GM12873 (cell line): ENCODE measurements at regions not wholly inside any gene's neighbourhood (a gene's known extent, or its start where the extent isn't known, plus 50 kb on each side); places are given as distances from the start of the nearest gene placed in this dataset.

Experiments used
- CTCF ChIP-seq: IDR thresholded peaks from 2 replicates; pipeline ENCODE4 v1.5.1; 2012; ENCODE audit warnings: low read depth, mild to moderate bottlenecking, moderate library complexity, low read length, control low read depth; ENCODE audit not compliant: insufficient read depth; ENCODE audit errors: missing control alignments

DNA sequence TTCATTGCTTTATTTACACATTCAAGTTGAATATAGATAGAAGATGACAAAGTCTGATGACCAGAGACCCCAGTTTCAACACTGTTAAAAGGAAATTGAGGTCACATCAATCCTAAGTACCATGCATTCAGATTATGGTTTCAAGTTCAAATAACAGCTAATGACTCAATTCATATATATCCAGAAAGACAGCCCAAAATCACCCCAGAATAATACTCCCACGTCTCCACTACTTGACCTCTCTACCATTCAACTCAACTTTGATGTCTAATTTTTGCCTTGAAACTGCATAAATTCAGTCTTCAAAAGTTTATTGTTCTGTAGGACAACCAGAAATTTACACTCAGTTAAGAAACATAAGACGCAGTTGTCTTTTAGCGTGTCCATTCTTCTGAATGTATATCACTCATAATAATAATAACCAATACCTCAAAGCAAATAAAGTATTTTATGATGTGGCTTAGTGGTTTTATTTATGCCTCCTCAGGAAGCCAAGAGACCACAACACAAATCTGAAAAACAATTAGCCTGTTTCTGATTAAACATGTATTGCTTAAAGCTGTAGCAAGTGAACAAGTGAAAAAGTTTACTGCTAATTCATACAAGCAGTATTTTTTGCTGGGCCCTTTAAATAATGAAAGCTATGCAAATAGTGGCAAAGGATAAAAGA, 569.0 kb downstream of the LTN1 start:
- no peak for TF ChIP-seq CTCF

DNA sequence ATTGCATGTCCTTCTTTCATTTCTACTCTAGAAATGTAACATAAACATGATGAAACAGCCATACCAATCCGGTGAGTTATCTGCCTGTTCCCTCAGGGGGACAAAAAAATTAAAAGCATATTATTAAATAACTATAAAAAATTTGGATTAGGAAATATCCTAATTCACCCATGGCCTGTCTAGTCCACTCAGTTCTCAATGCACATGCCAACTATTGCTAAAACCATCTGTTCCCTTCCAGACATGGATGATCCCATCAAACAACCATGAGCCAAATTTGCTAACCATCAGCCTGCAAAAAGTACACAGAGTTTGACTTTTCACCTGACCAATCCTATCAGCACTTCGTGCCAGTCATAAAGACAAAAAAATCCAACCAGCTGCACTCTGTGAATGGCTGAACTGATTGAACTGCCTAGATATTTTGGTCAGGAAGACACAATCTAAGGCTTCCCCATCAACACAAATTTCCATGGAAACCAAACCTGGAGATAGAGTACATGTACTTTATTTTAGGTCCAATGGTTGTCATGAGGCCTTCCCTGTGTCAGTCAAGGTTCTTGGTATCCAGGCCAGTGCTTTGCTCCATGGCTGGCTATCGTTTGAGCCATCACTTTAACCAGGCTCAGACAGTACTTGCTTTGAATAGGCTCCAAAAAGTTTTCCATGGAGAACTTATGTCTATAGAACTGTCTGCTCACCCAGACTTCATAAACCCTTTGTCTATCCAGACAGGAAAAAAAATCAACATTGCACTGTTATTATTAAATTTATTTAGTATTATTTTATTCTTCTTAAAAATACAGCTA, 570.8 kb downstream of the LTN1 start:
- TF ChIP-seq CTCF, result no peak

GRCh38 chr21:28419811-28420210, 572.9 kb downstream of the LTN1 start:
- TF ChIP-seq CTCF, result no peak

DNA sequence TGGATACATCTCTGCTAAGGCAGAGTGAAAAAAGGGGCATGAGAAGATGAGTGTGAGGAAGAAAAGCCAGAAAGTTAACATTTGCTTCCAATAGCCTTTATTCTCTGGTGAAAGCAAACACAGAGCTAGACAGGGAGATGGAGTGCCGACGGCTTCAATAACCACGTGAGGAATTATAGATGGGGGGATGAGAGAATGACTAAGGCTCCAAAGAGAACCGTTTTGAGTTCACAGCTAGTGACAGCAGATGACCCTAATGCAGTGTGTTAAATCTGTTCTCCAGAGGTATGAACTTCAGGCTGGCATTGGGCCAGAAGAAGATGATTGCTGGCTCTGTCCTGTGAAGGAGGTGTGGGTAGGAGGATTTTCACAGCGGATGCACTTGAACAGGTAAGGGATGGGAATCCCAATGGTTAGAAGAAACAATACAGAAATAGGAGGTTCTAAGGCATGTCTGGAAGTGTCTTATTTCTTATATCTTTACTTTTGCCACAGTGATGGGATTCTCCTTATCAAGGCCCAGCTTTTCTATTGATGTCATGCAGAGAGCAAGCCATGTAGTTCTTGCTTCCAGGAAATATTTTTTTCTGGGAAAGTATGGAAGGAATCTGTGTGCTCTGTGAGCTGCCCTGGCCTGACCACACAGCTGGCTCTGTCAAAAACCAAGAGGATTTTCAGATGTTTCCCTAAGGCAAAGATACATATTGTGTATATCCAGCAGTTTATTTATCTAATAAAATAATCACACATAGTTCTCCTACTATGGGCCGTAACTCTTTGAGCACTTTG, 573.8 kb downstream of the LTN1 start:
- no peak for TF ChIP-seq CTCF

GRCh38 chr21:28410256-28410655, 582.4 kb downstream of the LTN1 start:
- TF ChIP-seq CTCF, result no peak

DNA sequence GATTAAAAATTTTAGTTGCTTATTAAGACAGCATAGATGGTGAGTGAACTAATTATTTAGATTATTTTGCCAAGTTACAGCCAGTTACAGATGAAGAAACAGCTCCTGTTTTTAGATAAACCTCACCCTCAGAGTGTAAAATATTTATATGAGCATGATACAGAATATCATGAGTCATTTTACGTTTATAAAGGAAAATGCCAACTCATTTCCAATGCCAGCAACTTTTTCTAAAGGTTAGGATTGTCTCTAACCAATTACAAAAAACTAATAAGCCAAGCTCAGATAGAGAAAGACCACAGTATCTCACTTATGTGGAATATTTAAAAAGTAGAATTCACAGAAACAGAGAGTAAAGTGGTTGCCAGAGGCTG, 590.1 kb downstream of the LTN1 start:
- TF ChIP-seq CTCF, result no peak

DNA sequence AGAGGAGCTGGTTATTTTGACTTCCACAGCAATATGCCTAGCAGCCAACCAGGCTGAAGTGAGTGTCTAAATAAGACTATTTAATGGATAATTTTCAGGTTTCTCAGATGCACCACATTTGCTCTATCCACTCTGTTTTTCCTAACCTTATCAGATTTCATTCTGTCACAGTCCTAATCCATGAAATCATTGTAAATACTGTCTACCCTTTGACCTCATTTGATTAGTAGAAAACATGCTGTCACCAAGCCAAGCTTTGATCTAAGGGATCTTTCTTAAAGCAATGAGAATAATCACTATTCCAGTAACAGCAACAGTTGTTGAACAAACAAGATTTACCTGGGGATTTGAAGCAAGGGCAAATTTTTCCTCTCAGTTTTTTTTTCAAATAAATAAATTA, 595.6 kb downstream of the LTN1 start:
- TF ChIP-seq CTCF, result no peak
